GM21619 (cell line): ENCODE measurements at regions not wholly inside any gene's neighbourhood (a gene's known extent, or its start where the extent isn't known, plus 50 kb on each side); places are given as distances from the start of the nearest gene placed in this dataset.

Experiments
- ATAC-seq: cut with Tn5 transposase; IDR thresholded peaks from one replicate; pipeline ENCODE4 v1.9.1; 2021; ENCODE audit not compliant: unreplicated experiment

DNA sequence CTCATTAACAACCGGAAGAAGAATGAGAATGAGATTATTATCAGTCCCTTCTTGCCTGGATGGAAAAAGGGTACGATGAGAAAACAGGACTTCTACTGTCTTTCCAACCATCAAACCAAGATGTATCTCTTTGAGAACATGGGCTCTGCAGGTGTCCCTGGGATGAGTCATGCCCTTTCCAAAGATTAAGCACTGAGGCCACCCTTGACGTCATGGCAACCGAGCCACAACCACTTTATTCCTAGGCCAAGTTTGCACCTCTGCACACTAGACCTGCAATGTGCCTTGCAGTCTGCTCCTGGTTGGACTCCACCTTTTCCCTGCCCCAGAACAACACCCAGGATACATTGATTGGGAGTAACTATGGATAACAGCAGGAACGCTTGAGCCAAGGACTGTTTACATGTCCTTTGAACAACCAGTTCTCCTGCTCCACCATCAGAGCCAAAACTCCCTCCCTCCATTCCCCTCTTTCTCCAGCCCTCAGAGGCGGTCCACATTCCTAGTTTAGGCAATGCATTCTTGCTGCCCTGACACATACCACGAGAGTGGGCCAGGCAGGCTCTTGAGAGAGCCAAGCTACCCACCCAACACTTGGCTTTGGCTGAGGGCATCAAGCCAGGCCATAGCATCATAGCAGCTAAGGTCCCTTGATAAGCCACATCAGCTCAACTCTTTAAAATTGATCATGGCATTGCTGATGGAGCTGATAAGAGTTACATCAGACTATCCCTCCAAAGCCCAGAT, 310.7 kb downstream of the TNS1 start:
- ATAC-seq = no peak

DNA sequence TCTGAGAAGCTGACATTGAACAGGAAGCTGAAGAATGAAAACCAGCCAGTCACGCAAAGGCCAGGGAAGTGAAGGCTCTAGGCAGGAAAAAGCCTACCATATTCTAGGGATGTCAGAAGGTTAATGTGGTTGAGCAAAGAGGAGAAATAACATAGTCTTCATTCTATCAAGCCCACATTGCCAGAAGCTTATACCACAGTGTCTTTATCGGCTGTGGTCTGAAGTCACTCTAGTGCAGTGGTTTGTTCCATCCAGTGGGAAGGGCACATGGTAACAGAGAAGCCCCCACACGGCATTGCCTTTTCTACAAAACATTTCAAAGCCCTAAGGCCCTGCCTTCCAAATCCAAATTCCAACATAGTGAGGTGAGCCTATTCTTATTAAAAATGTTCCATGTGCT, 311.3 kb downstream of the TNS1 start:
- no peak for ATAC-seq

DNA sequence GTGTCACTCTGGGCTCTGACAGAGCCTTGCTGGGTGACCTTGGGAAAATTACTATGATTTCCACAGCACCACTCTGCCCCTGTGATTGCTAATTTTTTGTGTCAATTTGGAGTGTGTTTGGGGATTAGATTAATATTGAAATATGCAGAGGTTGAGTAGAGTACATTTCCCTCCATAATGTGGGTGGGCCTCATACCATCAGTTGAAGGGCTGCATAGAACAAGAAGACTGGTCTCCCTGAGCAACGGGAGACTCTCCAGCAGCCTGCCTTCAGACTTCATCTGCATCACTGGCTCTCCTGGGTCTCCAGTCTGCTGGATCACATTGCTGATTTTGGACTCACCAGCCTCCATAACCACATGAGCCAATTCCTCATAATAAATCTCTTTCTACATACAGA, 313.7 kb downstream of the TNS1 start:
- no peak for ATAC-seq

DNA sequence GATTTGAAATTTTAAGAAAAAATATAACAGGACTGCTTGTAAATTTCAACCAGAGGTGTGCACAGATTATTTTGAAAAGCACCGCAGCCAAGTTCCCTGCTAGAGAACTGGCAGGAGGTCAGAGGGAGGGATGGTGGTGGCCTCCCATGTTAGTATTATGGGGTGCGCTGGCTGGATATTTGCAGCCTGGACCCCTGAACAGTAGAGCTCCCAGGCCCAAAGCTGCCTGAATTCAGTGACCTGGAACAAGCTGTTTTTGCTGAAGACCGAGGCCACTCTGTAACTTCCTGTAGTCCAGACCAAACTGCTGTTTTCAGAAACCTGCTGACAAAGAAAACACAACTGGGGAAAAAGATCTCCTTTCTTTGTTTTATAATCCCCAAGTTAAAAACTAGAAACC, 314.3 kb downstream of the TNS1 start:
- ATAC-seq = no peak

DNA sequence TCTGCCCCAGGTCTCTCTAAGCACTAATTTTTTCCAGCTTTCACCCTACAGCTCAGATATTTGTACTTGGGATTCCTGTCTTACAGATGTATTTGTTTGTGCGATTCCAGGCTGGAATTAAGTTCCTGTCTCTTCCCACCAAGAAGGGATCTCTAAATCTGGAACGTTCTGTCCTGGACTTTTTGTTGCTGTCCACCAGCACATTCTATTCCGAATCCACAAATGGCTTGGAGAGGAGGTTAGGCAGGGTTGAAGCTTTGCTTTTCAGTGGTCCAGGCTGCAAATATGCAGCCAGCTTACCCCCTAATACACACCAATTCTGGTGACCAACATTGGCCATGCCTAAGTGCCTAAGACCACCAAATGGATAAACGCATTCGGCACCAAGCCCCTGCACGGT, 315.0 kb downstream of the TNS1 start:
- no peak for ATAC-seq

DNA sequence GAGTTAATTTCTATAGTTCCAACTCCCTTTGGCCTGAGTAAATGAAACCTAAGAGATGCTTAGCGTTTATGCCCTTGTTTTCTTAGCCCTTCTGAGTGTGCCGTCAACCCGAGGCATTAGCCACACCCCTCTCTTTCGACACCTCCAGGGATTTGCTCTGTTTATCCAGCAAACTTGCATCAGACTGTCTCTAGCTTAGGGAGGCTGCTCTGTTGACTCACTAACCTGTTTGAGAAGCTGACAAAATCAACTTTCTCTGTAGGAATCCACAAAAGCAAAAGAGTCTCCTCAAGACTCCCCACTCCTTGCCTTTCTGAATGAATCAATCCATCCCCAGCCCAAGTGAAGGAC, 317.6 kb downstream of the TNS1 start:
- no peak for ATAC-seq

DNA sequence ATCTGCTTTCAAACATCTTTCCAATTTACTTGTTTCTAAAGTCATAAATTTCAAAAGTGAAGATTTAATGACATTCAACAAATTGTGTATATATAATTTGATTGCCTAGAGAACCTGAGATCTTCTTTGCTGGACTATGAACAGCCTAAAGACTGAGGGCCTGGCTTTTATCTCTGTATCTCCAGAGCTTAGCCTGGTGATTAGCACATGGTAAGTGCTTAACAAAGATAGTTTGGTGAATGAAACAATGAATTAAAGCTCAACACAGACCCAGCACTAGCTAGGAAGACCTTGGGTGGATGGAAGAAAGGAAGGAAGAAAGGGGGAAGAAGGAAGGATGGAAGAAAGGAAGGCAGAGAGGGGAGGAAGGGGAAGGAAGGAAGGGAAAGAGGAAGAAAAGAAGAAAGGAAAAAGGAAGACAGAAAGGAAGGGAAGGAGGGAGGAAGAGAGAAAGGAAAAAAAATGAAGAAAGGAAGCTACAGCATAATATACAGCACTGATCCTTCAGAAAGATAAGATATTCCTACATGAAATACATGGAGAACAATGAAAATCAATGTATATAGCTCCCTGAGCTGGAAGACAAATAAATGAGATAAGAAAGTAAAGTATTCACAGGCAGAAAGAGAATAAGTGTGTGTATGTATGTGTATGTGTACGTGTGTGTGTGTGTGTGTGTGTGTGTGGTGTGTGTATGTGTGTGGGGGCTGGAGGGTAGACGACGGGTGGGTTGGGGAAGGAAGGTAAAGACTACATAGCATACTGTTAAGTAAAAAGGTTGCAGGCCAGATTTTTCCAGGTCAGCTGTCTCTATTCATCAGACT, 318.2 kb downstream of the TNS1 start:
- ATAC-seq = no peak

DNA sequence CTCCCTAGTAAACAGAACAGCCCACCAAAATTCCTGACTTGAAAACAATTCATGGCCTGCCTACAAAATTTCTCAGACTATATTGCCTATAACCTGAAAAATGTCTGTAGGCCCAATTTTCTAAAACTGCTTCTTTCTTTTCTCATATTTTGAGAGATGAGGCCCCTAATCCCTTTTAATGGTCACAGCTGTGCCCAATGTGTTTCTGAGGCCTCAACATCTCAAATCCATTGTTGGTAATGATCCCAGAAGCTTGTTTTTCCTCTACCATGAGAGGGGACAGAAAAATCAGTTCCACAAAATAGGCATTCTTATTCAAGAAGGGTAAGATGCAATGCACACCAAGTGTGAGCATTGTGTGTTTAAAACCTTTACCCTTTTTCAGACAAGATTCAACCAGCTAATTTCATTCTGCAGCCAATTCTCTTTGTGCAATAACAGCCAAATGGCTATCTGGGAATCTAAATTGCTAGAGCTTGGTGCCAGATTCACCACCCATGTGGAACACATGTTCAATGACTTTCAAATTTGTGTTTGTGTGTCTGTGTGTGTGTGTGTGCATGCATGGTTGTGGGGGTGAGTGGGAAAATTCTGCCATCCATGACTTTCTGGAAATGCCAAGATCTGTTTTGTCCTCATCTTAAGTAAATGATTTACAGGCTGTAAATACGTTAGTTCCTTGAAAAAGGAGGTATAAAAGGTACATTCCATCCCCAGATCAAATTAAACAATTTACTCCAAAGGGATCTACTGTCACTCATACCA, 319.5 kb downstream of the TNS1 start:
- no peak for ATAC-seq

DNA sequence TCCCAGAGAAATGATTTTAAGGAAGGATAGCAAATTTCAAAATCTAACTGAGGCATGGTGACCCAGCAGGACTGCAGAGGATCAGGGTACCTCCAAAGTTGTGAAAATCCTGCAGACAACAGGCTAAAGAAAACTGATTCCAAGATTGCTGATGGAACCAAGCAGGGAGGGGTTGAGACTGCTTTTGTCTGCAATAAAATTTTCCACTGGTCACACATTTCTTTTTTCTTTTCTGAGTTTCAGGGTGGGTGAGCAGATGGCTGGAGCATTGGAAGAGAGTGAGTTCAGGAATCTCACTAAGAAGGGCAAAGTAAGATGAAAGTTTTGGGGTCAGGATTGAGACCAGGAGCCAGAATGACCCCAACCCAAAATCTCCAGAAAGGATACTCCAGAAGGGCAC, 321.0 kb downstream of the TNS1 start:
- no peak for ATAC-seq

DNA sequence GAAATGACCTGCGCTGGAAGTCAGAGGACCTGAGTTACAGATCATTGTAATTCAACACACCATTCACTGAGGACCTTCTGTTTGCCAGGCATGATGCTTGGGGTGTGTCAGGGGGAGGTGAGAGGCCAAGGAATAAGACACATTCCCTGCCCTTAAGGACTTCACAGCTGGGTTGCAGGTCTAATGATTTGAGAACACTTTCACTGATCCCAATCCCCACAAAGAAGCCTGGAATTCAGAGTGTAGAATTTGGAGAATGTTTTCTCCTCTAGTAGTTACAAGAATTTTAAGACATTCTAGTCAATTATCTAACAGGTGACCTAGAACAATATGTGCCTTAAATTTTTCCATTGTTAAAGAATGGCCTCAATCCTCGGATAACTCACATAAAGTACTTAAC, 322.4 kb downstream of the TNS1 start:
- ATAC-seq = no peak

DNA sequence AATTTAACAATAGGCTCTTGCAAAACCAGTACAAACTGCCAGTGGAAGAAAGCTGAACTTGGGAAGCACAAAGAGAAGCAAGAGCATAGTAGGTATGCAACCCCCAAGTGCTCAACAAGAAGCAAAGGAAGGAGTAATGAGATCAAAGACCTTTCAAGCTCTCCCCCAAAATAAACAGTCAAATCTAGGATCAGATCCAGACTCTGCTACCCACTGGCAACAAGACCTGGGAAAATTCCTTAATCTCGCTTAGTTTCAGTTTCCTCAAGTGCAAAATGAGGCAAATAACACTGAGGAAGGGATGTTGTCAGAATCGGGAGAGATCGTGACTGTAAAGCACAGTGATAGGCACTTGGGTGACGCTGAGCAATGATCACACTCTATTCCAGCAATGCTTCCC, 329.2 kb downstream of the TNS1 start:
- ATAC-seq = no peak

DNA sequence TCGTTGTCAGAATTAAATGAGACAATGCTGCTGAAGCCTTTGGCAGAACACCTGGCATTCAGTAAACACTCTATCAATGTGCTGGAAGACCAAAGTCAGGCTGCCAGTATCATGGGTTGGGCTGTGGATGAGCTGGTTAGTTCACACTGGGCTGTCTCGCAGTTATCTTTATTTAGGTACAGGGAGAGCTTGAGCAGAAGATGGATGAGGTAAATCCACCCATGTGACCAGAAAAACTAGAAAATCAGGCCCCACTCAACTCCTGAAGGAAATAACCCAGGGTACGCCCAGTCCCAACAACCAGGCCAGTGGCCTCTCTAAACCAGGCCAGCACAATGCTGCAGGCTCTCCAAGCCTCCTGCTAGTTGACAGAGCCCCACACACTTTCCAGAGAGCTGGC, 330.3 kb downstream of the TNS1 start:
- no peak for ATAC-seq

DNA sequence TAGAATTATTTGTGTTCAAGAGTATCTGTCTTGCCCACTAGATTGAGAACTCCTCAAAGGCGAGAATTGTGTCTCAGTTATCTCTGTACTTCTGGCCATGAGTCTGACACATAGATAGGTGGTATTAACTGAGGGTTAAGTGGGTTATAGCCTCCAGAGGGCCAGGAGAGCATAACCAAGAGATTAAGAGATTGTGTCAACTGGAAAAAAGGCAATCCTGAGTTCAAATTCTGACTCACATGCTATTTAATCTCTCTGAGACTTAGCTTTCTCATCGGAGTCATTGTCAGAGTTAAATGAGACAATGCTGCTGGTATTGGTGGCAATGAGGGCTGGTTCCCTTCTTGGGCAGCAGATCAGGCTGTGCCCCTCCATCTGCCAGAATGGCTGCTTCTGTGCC, 330.9 kb downstream of the TNS1 start:
- ATAC-seq = no peak

DNA sequence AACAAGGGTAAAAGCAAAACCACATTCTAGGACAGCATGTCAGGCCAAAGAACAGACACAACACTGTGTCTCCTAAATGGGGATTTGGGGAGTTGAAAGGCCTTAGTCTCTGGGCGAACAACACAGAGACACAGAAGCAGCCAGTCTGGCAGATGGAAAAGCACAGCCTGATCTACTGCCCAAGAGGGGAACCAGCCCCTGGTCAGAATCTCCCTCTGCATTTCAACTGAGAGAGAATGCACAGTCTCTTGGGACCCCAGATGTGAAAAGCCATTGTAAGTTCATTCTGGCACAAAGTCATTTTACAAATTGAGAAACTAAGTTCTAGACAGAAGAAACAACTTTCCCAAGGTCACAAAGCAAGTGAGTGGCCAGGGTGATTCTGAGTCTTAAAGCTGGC, 331.7 kb downstream of the TNS1 start:
- ATAC-seq = no peak

DNA sequence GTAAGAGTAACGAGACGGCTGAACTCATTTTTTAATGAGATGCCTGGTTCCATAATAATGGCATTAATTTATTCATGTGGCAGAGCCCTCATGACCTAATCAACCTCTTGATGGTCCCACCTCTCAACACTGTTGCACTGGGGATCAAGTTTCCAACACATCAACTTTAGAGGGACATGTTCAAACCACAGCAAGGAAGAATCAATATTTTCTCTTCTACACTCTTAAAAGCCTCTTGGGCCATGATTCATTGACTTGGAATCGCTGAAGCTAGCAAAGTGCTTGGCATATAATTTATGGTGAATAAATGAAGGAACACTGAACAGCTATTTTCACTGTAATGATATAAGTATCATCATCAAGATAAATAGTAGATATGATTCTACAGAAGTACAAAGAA, 333.0 kb downstream of the TNS1 start:
- no peak for ATAC-seq

DNA sequence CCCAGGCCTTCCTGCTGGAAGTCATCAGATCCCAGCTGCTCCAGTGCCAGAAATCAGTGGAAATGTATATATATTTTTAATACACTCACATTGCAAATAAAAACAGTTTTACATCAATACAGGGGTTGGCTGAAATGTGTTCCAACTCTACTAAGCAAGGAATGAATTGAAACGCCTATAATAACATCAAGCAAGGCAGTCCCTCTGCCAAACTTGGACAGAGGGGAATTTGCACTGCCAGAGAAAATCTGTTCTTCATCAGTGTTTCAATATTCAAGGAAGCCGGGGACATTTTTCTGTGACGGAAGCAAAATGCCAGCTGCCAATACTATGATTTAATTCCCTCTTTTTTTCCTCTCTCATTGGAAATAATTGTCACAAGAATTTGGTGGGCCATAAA, 335.3 kb downstream of the TNS1 start:
- no peak for ATAC-seq

DNA sequence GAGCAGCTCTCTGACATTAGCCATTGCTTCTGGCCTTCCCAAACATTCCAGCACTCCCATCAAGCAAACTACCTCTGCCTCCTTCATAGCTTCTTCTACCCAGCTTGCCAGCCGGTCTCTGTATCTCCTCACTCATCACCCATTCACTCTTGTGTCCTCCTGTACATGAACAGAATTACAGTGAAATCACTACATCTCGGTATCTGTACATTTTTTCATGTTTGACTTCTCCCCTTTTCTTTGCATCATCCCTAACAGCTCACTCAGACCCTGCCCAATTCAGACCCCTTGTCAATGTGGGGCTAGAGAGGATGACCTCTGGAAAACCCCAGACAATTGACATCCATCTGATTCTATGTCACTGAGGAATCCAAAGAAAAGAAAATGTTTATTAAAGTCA, 335.8 kb downstream of the TNS1 start:
- ATAC-seq = no peak

DNA sequence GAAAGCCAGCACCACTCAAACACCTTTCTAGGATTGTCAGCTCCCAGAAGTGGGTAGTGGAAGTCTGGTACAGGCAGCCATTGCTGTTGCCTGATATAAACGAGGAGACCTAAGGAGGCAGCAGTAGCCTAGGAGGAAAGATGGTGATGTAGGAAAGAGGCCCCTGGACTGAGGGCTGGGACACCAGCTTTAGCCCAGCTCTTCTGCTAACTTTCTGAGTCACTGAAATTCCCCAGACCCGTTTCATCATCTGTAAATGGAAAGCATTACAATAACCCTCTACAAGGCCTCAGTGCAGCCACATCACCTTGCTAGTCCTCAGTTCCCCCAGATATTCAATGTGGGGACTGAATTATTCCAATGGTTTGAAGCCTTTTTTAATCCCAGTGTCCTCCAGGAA, 336.5 kb downstream of the TNS1 start:
- no peak for ATAC-seq

DNA sequence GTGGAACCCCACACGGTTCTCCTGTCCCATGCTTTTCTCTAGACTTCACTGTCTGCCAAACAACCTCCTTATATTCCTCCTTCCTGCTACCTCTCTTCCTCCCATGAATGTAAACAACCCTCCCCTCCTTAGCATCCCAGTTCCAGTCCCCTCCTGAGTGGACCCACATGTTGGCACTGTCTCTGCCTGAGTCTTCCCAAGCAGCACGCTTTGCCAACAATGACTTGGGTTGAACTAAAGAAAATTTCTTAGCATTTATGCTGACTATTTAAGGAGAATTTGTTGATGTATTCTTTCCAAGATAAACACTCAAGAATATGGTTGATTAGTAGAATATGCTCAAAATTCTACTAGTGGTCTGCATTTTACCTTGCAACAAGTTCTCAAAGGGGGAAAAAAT, 338.0 kb downstream of the TNS1 start:
- ATAC-seq = no peak

DNA sequence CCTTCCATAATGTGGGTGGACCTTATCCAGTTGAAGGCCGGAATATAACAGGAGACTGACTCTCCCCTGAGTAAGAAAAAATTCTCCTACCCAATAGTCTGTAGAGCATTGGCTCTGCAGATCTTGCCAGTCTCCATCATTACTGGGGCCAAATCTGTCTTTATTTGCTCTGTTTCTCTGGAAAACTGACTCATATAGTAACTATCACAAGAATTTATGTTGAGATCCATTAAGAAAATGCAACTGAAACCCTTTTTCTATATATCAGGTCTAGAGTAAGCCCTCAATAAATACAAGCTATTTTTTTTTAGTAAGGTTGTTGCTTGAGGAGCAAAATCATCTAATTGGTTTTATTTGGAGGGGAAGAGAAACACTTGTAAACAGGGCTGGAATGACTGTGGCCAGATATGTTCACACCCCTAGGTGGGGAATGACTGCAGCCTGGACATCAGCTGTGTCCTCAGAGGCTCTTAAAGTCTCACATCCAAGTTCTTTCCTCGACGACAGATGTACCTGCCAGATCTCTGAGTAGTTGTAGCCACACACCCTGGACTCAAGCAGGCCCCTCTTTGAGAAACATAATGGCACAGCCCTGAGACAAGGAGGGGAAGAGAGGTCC, 339.7 kb downstream of the TNS1 start:
- no peak for ATAC-seq

DNA sequence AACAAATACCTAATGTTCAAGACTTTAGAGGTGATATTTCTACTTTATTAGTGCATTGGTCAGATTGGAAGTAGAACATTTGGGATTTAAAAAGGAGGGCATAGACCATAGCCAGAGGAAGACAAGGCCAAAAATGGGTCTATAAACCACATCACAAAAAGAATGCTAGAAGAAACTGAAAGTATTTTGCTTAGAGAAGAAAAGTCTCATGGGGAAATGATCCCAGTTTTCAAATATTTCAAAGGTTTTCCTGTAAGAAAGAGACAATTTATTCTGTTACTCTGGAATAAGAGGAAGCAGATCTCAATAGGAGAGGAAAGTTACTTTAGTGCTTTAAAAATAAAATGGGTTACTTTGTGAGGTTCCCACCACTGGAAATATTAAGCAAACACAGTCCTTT, 341.4 kb downstream of the TNS1 start:
- ATAC-seq = no peak

DNA sequence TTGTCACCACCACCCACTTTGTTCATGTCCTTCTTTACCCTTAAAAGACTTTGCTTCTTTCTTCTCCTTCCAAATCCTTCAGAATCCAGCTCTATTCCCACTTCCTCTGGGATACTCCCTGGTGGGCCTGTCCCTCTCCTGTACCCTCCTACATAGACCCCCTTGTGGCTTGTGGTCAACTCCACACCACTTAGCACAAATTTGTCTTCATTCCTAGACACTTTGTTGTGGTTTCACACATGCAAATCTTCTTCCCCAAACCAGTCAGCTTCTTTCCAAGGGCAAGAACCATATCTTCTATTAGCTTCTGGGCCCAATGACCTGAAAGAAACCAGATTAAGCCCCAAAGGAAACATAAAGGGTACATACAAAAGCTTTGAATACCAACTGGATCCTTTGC, 342.4 kb downstream of the TNS1 start:
- no peak for ATAC-seq
